ENCODE measurements at regions not wholly inside any gene's neighbourhood (a gene's known extent, or its start where the extent isn't known, plus 50 kb on each side); places are given as distances from the start of the nearest gene placed in this dataset.

- in situ Hi-C loops (cut with HindIII; ENCODE audit: low pct_unique_long_range_greater_than_20kb, low sequenced_read_pairs) (no loop called here), intact Hi-C loops (cut with micrococcal nuclease; ENCODE audit: unreplicated experiment) (no loop called here)
- TF ChIP-seq CTCF (IDR thresholded peaks at IDR 0.05) (no peak), SIN3A (IDR thresholded peaks at IDR 0.05; ENCODE audit: borderline replicate concordance, insufficient read depth, low read depth, low read length) (no peak), TCF7L2 (IDR thresholded peaks at IDR 0.05; ENCODE audit: low read depth, low read length) (no peak), POLR2AphosphoS5 (IDR thresholded peaks at IDR 0.05; ENCODE audit: low read depth, low read length) (no peak), REST (IDR thresholded peaks at IDR 0.05; ENCODE audit: insufficient read depth in 1 of 2, low read depth in 2 of 2, low read length in 1 of 2) (no peak)
- Histone ChIP-seq H3K27ac (ENCODE audit: low read length) (no peak overlapping the region), H3K27me3 (ENCODE audit: control insufficient read depth, insufficient read depth, low read length) (no peaks in the 10 kb centered on the region), H3K9me3 (ENCODE audit: control insufficient read depth, insufficient read depth, low read depth, low read length) (no peaks in the 10 kb centered on the region), H3K36me3 (ENCODE audit: control insufficient read depth, insufficient read depth, low read length) (no peaks in the 10 kb centered on the region), H3K4me1 (ENCODE audit: control insufficient read depth, insufficient read depth, low read length) (no peaks in the 10 kb centered on the region), H3K4me3 (ENCODE audit: low read depth in 2 of 2, low read length in 2 of 2) (no peak overlapping the region)
- no peak for ATAC-seq
- no peak for DNase-seq (ENCODE audit: low read depth, low spot score)
- no TSS peak for BruUV-seq (replicated peaks)
- ChIA-PET POLR2A (no interaction called here), CTCF (no interaction called here)
These were observed 287.2 kb downstream of the YTHDC2 start for GRCh38 chr5:113800686-113801085.

GRCh38 chr5:113804264-113804663 is 290.8 kb downstream of the YTHDC2 start:
- no peak overlapping the region for H3K27ac ChIP-seq (ENCODE audit: low read length)
- no peaks in the 10 kb centered on the region for H3K27me3 ChIP-seq (ENCODE audit: control insufficient read depth, insufficient read depth, low read length)
- ATAC-seq (no peak), DNase-seq (ENCODE audit: low read depth, low spot score) (no peak)
- no peaks in the 10 kb centered on the region for H3K4me1 ChIP-seq (ENCODE audit: control insufficient read depth, insufficient read depth, low read length)
- H3K4me3 ChIP-seq (ENCODE audit: low read depth in 2 of 2, low read length in 2 of 2): no peak overlapping the region
- H3K9me3 ChIP-seq (ENCODE audit: control insufficient read depth, insufficient read depth, low read depth, low read length): no peaks in the 10 kb centered on the region
- H3K36me3 ChIP-seq (ENCODE audit: control insufficient read depth, insufficient read depth, low read length): no peaks in the 10 kb centered on the region
- TF ChIP-seq REST (IDR thresholded peaks at IDR 0.05; ENCODE audit: insufficient read depth in 1 of 2, low read depth in 2 of 2, low read length in 1 of 2) (no peak), TCF7L2 (IDR thresholded peaks at IDR 0.05; ENCODE audit: low read depth, low read length) (no peak), POLR2AphosphoS5 (IDR thresholded peaks at IDR 0.05; ENCODE audit: low read depth, low read length) (no peak)
- BruUV-seq (replicated peaks): no TSS peak
- intact Hi-C loops (cut with micrococcal nuclease; ENCODE audit: unreplicated experiment) (no loop called here), in situ Hi-C loops (cut with HindIII; ENCODE audit: low pct_unique_long_range_greater_than_20kb, low sequenced_read_pairs) (no loop called here)
- ChIA-PET CTCF (no interaction called here), POLR2A (no interaction called here)

Data from Panc1 (cell line).